Heart right ventricle (tissue), 16 donors: ENCODE measurements at regions not wholly inside any gene's neighbourhood (a gene's known extent, or its start where the extent isn't known, plus 50 kb on each side); places are given as distances from the start of the nearest gene placed in this dataset.

ENCODE experiments used
- ATAC-seq, 8 donors: fragments of 200-7000 bp; cut with Tn5 transposase; one replicate each; pipeline ENCODE4 v1.9.1; 2020; ENCODE audit warnings: mild to moderate bottlenecking in 8 of 8, moderate library complexity in 8 of 8, moderate number of reproducible peaks in 1 of 8
- DNase-seq, 2 donors: peaks; one replicate each; pipeline ENCODE4 v3.0.0-alpha.2; 2020
- H3K27ac ChIP-seq, 10 donors: fragments of 200-600 bp; sonication (generic) in 2 of 10; one replicate each; pipeline versions ENCODE4 v1.5.0 to v1.8.0; 2020 to 2022; ENCODE audit warnings: mild to moderate bottlenecking in 3 of 10
- H3K27me3 ChIP-seq, 7 donors: fragments of 200-600 bp; one replicate each; pipeline ENCODE4 v1.8.0; 2021 to 2022; ENCODE audit warnings: mild to moderate bottlenecking in 2 of 7
- H3K36me3 ChIP-seq, 9 donors: fragments of 200-600 bp; sonication (generic) in 1 of 9; one replicate each; pipeline versions ENCODE4 v1.5.0 to v1.8.0; 2020 to 2022; ENCODE audit warnings: mild to moderate bottlenecking in 2 of 9
- H3K4me1 ChIP-seq, 9 donors: fragments of 200-600 bp; sonication (generic) in 1 of 9; one replicate each; pipeline versions ENCODE4 v1.5.0 to v1.8.0; 2020 to 2022; ENCODE audit warnings: mild to moderate bottlenecking in 4 of 9
- H3K4me3 ChIP-seq, 10 donors: fragments of 200-600 bp; sonication (generic) in 2 of 10; one replicate each; pipeline versions ENCODE4 v1.5.0 to v1.8.0; 2020 to 2022; ENCODE audit warnings: mild to moderate bottlenecking in 7 of 10, moderate library complexity in 2 of 10
- H3K9me3 ChIP-seq, 11 donors: fragments of 200-600 bp in 10 of 11; sonication (generic) in 2 of 11; one replicate each; pipeline versions ENCODE4 v1.5.0 to v1.8.0; 2013 to 2022; ENCODE audit warnings: mild to moderate bottlenecking in 2 of 11, control low read depth in 1 of 11, moderate library complexity in 1 of 11
- CTCF ChIP-seq, 9 donors: fragments of 200-600 bp; sonication (generic) in 2 of 9; IDR thresholded peaks; one replicate each; pipeline versions ENCODE4 v1.5.0 to v1.8.0; 2021 to 2022; ENCODE audit warnings: antibody characterized with exemption in 9 of 9, mild to moderate bottlenecking in 5 of 9, moderate library complexity in 1 of 9
- WGBS, 2 donors: extraction: QIAGEN DNeasy Blood & Tissue Kit; methylation state at CpG; one replicate each; pipeline ENCODE4 v1.1.7; 2013; ENCODE audit warnings: inconsistent platforms in 1 of 2; 5-methylcytosine and 5-hydroxymethylcytosine counted together
- intact Hi-C, 10 donors: fragments of 100-400 bp; cut with DNase I; formaldehyde crosslinking; loops; one replicate each; pipeline versions ENCODE4 v1.11.1 to v1.14.2; 2022
- donor health status: Arrhythmogenic right ventricular cardiomyopathy.
- donor health status: ischemic (EF 13 %, LVEDD 7.1; RV severe dilation, severe dysfunction).
- donor health status: healthy with polysubstance abuse.
- donor health status: DM: no; HTN: yes; CAD: no.
- donor health status: DM: no; HTN: no; CAD: no.
- donor health status: ischemic (EF 25% LVEDD 6.9; RV normal size, moderate dysfunction).
- donor health status: ischemic (EF 25% LVEDD 5.7; RV mildly dilated, moderate dysfunction).
- donor health status: healthy.
- donor health status: DM: yes; HTN: yes; CAD: no.
- donor health status: Ischemic cardiomyopathy.
- donor health status: ischemic (EF 35%, LVEDD 5.7; RV mildly dilated, moderate dysfunction).
- donor health status: nonischemic (EF 11% LVEDD 7.7; RV severe dilation, severe dysfunction).
- donor health status: DM: yes; HTN: yes; CAD: no.
- donor health status: PGD.
- donor health status: ischemic (EF 29% LVEDD 5.4; RV normal size, mild dysfunction).
- donor health status: nonischemic (EF 23%, LVEDD 6.1; RV moderate dilation, normal function).

DNA sequence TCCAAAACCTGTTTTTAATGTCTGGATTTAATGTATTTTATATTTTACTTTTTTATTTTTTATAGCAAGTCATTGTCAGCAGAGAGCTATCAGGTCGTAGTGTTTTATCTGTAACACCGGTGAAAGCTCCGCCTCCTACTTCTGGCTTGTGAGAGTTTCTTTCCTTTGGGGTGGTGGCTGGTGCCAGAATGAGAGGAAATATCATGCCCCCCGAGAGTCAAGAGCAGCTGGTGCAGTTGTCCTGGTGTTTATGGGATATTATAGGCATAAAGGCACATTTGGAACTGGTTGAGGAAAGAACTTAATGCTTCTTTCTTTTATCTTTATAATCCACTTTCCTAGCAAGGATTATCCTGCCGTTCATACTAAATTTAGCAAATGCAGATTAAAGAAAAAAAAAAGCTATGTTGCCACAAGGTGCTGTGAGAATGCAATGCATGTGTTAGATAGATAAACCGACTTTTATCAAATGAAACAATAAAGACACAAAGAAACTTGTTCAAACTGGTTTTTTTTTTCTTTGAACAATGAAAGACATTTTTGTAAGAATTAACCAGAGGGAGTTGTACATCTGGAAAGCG, 260.1 kb upstream of the PLSCR5 start:
- H3K27ac ChIP-seq, result no peak overlapping the region
- DNase-seq, result no peak

DNA sequence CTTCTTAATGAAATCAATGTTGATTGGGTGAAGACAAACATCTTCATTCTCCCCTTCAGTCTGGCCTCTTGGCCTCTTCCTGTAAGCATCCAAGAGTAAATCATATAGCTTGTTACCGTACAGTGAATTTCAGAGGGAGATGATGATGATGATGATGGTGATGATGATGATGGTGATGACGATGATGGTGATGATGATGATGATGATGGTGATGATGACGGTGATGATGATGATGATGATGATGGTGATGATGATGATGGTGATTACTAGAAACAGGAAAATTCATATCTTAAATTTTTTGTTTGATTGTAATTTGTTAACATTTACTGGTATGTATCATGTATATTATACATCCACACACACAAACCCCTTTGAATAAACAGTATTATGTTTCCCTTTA, 256.1 kb upstream of the PLSCR5 start:
- Histone ChIP-seq H3K27ac (no peak overlapping the region), H3K4me1 (peaks cover 0 to 7% (median 0%) of the 10 kb centered on the region in 9 donors), H3K36me3 (no peaks in the 10 kb centered on the region), H3K4me3 (no peak overlapping the region), H3K9me3 (no peaks in the 10 kb centered on the region), H3K27me3 (no peaks in the 10 kb centered on the region)
- intact Hi-C loops, result no loop called here
- no peak for ATAC-seq
- TF ChIP-seq CTCF (IDR thresholded peaks at IDR 0.05), result no peak
- 88 to 94% methylated on average over 3 of the region's 3 CpGs for whole genome bisulfite sequencing, 2 donors
- no peak for DNase-seq

More for the DNA sequence above, 260.1 kb upstream of the PLSCR5 start:
- no peaks in the 10 kb centered on the region for H3K27me3 ChIP-seq
- intact Hi-C loops, result loop anchor here in 1 of 10 donors (5.0 kb wide), 1 partner anchor 37 kb away; no protein-coding TSS in a partner anchor
- H3K4me3 ChIP-seq, result no peak overlapping the region
- no peaks in the 10 kb centered on the region for H3K9me3 ChIP-seq
- TF ChIP-seq CTCF (IDR thresholded peaks at IDR 0.05), result no peak
- no peak for ATAC-seq
- H3K4me1 ChIP-seq, result peaks cover 0 to 7% (median 0%) of the 10 kb centered on the region in 9 donors
- whole genome bisulfite sequencing, 2 donors, result 19 to 28% methylated on average over 7 of the region's 7 CpGs
- H3K36me3 ChIP-seq, result no peaks in the 10 kb centered on the region

- 82% methylated on average over 4 of the region's 4 CpGs for WGBS, 2 donors
- H3K9me3 ChIP-seq, result no peaks in the 10 kb centered on the region
- no peak for ATAC-seq
- no peaks in the 10 kb centered on the region for H3K27me3 ChIP-seq
- no peaks in the 10 kb centered on the region for H3K36me3 ChIP-seq
- no peak for TF ChIP-seq CTCF (IDR thresholded peaks at IDR 0.05)
- no peak for DNase-seq
- H3K27ac ChIP-seq, result no peak overlapping the region
- no peak overlapping the region for H3K4me3 ChIP-seq
- H3K4me1 ChIP-seq, result no peaks in the 10 kb centered on the region
- intact Hi-C loops, result no loop called here
Measured at GRCh38 chr3:146854523-146854922, 249.4 kb upstream of the PLSCR5 start.

- DNase-seq (no peak), ATAC-seq (no peak)
- Histone ChIP-seq H3K36me3 (no peaks in the 10 kb centered on the region), H3K4me1 (no peaks in the 10 kb centered on the region), H3K27me3 (no peaks in the 10 kb centered on the region), H3K9me3 (no peaks in the 10 kb centered on the region), H3K27ac (no peak overlapping the region), H3K4me3 (no peak overlapping the region)
- intact Hi-C loops, result no loop called here
- no peak for TF ChIP-seq CTCF (IDR thresholded peaks at IDR 0.05)
- 73 to 82% methylated on average over 2 of the region's 2 CpGs for WGBS, 2 donors
Measured at GRCh38 chr3:146851665-146852064, 246.5 kb upstream of the PLSCR5 start.
